Activated naive CD4-positive, alpha-beta T cell treated with anti-CD3 and anti-CD28 coated beads, Interleukin-2, amount 10 ng/mL, durations not matched to agents 7 days and 5 days (primary cell): ENCODE measurements at regions not wholly inside any gene's neighbourhood (a gene's known extent, or its start where the extent isn't known, plus 50 kb on each side); places are given as distances from the start of the nearest gene placed in this dataset.

Source experiments
- CTCF ChIA-PET: fragments of 350-600 bp; sonication (Branson Sonifier 250); formaldehyde crosslinking; loops from one replicate; lab custom pipeline; 2021; ENCODE audit warnings: antibody characterized with exemption; lab: Charles Lee
- DNase-seq: peaks from one replicate; pipeline ENCODE4 v3.0.0-alpha.2; 2020
- H3K27ac Mint-ChIP-seq: one replicate; pipeline ENCODE4 v1.8.0; 2021; ENCODE audit warnings: mild to moderate bottlenecking, moderate library complexity, mixed read lengths
- H3K27me3 Mint-ChIP-seq: one replicate; pipeline ENCODE4 v1.8.0; 2021; ENCODE audit warnings: mild to moderate bottlenecking, mixed read lengths
- H3K36me3 Mint-ChIP-seq: one replicate; pipeline ENCODE4 v1.8.0; 2021; ENCODE audit warnings: mixed read lengths
- H3K4me1 Mint-ChIP-seq: one replicate; pipeline ENCODE4 v1.8.0; 2021; ENCODE audit warnings: mixed read lengths
- H3K4me3 Mint-ChIP-seq: one replicate; pipeline ENCODE4 v1.8.0; 2021; ENCODE audit warnings: mild to moderate bottlenecking, moderate library complexity, mixed read lengths
- H3K9me3 Mint-ChIP-seq: one replicate; pipeline ENCODE4 v1.8.0; 2021; ENCODE audit warnings: mixed read lengths

DNA sequence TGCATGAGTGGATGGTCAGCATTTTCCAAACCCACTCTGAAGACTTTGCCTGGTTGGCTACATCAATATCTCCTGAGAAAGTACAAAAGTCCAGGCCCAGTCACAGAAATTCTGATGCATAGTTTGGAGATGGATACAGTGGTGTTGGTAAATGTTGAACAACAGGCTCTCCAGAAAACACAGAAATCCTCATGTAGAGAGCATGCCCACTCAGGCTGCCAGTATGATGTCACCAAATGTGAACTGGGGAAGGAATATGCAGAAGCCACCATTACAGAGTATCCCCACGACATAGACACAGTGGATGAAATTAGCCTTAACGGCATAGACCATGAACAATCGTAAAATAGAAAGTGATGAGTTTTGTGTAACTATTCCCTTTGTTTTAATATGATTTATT lies 97.1 kb upstream of the NXT1 start:
- Mint-ChIP-seq H3K27me3 (peaks cover 3% of the 10 kb centered on the region), H3K4me3 (no peak overlapping the region), H3K9me3 (no peaks in the 10 kb centered on the region), H3K36me3 (no peaks in the 10 kb centered on the region), H3K4me1 (no peaks in the 10 kb centered on the region), H3K27ac (no peak overlapping the region)
- CTCF ChIA-PET: no interaction called here
- DNase-seq: no peak

DNA sequence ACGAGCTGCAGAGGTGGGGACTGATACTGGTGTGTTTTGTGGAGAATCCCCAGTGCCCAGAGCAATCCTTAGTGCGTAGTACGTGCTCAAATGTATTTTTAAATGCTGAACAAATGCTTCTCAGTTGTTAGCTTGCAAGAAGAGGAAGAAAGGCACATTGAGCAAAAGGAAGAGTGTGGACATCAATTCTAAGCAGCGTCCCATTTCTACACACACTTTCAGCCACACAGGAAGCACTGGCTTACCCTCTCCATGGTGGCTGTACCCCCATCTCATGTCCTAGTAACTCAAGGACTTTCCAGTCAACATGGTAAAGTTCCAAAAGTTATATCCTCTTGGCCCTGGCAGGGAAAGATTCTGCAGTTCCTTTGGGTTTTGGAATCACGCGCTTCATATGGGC lies 98.8 kb upstream of the NXT1 start:
- Mint-ChIP-seq H3K36me3 (no peaks in the 10 kb centered on the region), H3K4me3 (no peak overlapping the region), H3K27ac (no peak overlapping the region), H3K27me3 (peaks cover 3% of the 10 kb centered on the region), H3K4me1 (no peaks in the 10 kb centered on the region), H3K9me3 (no peaks in the 10 kb centered on the region)
- no peak for DNase-seq
- CTCF ChIA-PET: no interaction called here

- Mint-ChIP-seq H3K9me3 (no peaks in the 10 kb centered on the region), H3K4me1 (no peaks in the 10 kb centered on the region), H3K36me3 (no peaks in the 10 kb centered on the region), H3K27ac (no peak overlapping the region), H3K4me3 (no peak overlapping the region), H3K27me3 (peaks cover 3% of the 10 kb centered on the region)
- CTCF ChIA-PET: no interaction called here
- DNase-seq: no peak
Observed at GRCh38 chr20:23249541-23249940, 101.0 kb upstream of the NXT1 start.

GRCh38 chr20:23248461-23248882 lies 102.1 kb upstream of the NXT1 start:
- H3K4me3 Mint-ChIP-seq: no peak overlapping the region
- DNase-seq: no peak
- H3K9me3 Mint-ChIP-seq: no peaks in the 10 kb centered on the region
- H3K4me1 Mint-ChIP-seq: no peaks in the 10 kb centered on the region
- CTCF ChIA-PET: no interaction called here
- no peaks in the 10 kb centered on the region for H3K27me3 Mint-ChIP-seq
- no peaks in the 10 kb centered on the region for H3K36me3 Mint-ChIP-seq
- H3K27ac Mint-ChIP-seq: no peak overlapping the region

GRCh38 chr20:23246717-23247664 lies 103.6 kb upstream of the NXT1 start:
- no peaks in the 10 kb centered on the region for H3K4me1 Mint-ChIP-seq
- H3K4me3 Mint-ChIP-seq: no peak overlapping the region
- no peaks in the 10 kb centered on the region for H3K9me3 Mint-ChIP-seq
- no peak for DNase-seq
- no peaks in the 10 kb centered on the region for H3K36me3 Mint-ChIP-seq
- H3K27me3 Mint-ChIP-seq: no peaks in the 10 kb centered on the region
- no peak overlapping the region for H3K27ac Mint-ChIP-seq
- CTCF ChIA-PET: interaction anchor here (0.9 to 1.5 kb wide), 2 partner anchors 202 to 555 kb away, joined by 3 to 5 read pairs; no protein-coding TSS in a partner anchor

GRCh38 chr20:23245553-23246181 lies 104.9 kb upstream of the NXT1 start:
- no peaks in the 10 kb centered on the region for H3K27me3 Mint-ChIP-seq
- H3K27ac Mint-ChIP-seq: no peak overlapping the region
- H3K4me1 Mint-ChIP-seq: no peaks in the 10 kb centered on the region
- CTCF ChIA-PET: interaction anchor here (0.7 to 2.1 kb wide), 6 partner anchors 11 to 554 kb away, joined by 3 to 6 read pairs (median 4); no protein-coding TSS in a partner anchor
- no peaks in the 10 kb centered on the region for H3K9me3 Mint-ChIP-seq
- no peaks in the 10 kb centered on the region for H3K36me3 Mint-ChIP-seq
- H3K4me3 Mint-ChIP-seq: no peak overlapping the region
- DNase-seq: peak; percentile 40

DNA sequence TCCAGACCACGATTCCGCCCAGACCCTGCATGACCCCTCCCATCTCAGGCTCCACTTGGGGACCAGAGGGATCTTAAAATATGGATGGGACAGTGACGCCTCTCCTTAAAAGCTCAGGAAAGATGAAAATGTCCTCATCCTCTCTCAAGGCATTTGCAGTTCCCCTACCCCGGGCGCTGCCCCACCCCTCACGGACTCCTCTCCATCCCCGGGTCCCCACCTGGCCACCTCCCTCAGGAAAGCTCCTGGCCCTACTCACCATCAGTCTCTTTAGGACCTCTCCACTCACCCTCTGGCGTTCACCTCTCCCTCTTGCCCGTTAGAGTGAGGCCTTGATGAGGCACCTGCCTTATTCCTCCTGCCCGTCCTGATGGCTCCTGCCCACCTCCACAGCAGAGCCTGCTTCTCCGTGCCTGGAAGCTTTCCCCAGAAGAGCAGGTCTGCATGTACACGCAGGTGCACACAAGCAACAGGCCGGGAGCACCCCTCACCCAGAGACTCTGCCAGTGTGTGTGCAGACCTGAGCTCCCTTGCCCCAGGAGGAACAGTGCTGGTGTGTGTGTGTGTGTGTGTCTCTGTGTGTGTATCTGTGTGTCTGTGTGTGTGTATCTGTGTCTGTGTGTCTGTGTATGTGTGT lies 105.6 kb upstream of the NXT1 start:
- Mint-ChIP-seq H3K9me3 (no peaks in the 10 kb centered on the region), H3K4me3 (no peak overlapping the region), H3K4me1 (no peaks in the 10 kb centered on the region), H3K27ac (no peak overlapping the region), H3K27me3 (no peaks in the 10 kb centered on the region), H3K36me3 (no peaks in the 10 kb centered on the region)
- no peak for DNase-seq
- CTCF ChIA-PET: interaction anchor here (1.3 to 2.1 kb wide), 3 partner anchors 191 to 553 kb away, joined by 4 to 6 read pairs (median 5); no protein-coding TSS in a partner anchor

DNA sequence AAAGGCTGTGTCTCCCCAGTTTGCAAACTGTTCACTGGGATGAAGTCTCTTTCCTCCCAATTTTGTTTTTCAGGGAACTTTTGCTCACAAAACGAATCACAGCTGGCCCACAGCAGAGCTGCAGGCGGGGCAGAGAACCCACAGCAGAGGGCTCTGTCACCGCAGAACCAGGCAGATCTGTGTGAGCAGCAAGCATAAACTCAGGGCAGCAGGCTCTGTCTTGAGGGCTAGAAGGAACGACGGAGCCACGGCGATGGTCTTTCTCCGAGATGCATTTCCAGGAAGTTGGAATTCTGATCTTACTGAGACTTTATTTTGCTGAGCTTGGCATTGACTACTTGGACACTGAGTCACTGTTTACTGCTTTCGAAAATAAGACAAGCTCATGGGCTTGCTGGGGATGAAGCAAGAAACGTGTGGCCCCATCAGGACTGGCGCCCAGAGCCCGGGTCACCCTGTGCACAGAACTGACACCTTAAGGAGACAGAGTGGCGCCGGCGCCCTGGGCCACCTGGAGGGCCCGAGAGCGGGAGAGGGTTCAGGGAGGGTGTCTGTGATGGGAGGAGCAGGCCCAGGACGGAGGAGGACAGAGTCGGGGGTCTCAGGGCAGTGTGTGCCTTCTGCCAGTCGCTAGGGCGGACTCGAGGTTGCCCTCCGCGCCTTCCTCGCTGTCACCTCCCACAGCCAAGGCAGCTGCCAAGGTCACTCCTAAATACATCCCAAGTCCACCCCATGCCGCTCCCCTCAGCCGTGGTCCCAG lies 106.3 kb upstream of the NXT1 start:
- Mint-ChIP-seq H3K27ac (no peak overlapping the region), H3K9me3 (no peaks in the 10 kb centered on the region), H3K4me1 (no peaks in the 10 kb centered on the region), H3K4me3 (no peak overlapping the region), H3K36me3 (no peaks in the 10 kb centered on the region), H3K27me3 (no peaks in the 10 kb centered on the region)
- CTCF ChIA-PET: interaction anchor here (1.3 to 2.1 kb wide), 3 partner anchors 190 to 553 kb away, joined by 4 to 6 read pairs (median 5); no protein-coding TSS in a partner anchor
- no peak for DNase-seq

- Mint-ChIP-seq H3K36me3 (no peaks in the 10 kb centered on the region), H3K4me1 (no peaks in the 10 kb centered on the region), H3K4me3 (no peak overlapping the region), H3K27ac (no peak overlapping the region), H3K9me3 (no peaks in the 10 kb centered on the region), H3K27me3 (no peaks in the 10 kb centered on the region)
- DNase-seq: no peak
- CTCF ChIA-PET: no interaction called here
Observed at GRCh38 chr20:23243791-23244155, 106.8 kb upstream of the NXT1 start.

GRCh38 chr20:23242556-23243180 lies 107.9 kb upstream of the NXT1 start:
- CTCF ChIA-PET: interaction anchor here (1.5 kb wide), 1 partner anchor 42 kb away, joined by 3 read pairs; no protein-coding TSS in a partner anchor
- Mint-ChIP-seq H3K9me3 (no peaks in the 10 kb centered on the region), H3K27ac (no peak overlapping the region), H3K4me3 (no peak overlapping the region), H3K4me1 (no peaks in the 10 kb centered on the region), H3K36me3 (no peaks in the 10 kb centered on the region), H3K27me3 (no peaks in the 10 kb centered on the region)
- DNase-seq: no peak

- Mint-ChIP-seq H3K36me3 (no peaks in the 10 kb centered on the region), H3K4me1 (no peaks in the 10 kb centered on the region), H3K9me3 (no peaks in the 10 kb centered on the region), H3K27ac (no peak overlapping the region), H3K4me3 (no peak overlapping the region), H3K27me3 (peaks cover 4% of the 10 kb centered on the region)
- no peak for DNase-seq
- CTCF ChIA-PET: interaction anchor here (1.5 kb wide), 1 partner anchor 42 kb away, joined by 3 read pairs; no protein-coding TSS in a partner anchor
Observed at GRCh38 chr20:23242104-23242503, 108.5 kb upstream of the NXT1 start.

GRCh38 chr20:23241416-23241815 lies 109.2 kb upstream of the NXT1 start:
- H3K36me3 Mint-ChIP-seq: no peaks in the 10 kb centered on the region

DNA sequence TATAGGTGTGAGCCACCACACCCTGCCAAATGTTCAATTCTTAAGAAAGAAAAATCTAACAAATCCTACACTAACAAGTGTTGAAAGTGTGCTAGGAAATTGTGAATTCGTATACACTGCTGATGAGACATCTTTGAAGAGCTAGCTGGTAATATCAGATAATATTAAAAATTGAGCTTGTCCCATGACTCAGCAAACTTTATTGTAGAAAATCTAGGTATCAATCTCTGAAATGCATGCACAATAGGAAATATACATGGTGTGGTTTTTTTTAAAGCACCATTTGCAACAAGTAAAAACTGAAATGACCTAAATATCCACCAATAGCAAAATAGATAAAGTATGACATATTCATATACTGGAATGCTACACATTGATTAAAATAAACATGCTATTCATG lies 110.1 kb upstream of the NXT1 start:
- peaks cover 4% of the 10 kb centered on the region for H3K27me3 Mint-ChIP-seq
- no peak for DNase-seq
- no peaks in the 10 kb centered on the region for H3K4me1 Mint-ChIP-seq
- CTCF ChIA-PET: no interaction called here
- no peak overlapping the region for H3K27ac Mint-ChIP-seq
- H3K36me3 Mint-ChIP-seq: no peaks in the 10 kb centered on the region
- H3K4me3 Mint-ChIP-seq: no peak overlapping the region
- H3K9me3 Mint-ChIP-seq: no peaks in the 10 kb centered on the region

More at GRCh38 chr20:23241416-23241815, 109.2 kb upstream of the NXT1 start:
- Mint-ChIP-seq H3K9me3 (no peaks in the 10 kb centered on the region), H3K4me3 (no peak overlapping the region), H3K27me3 (peaks cover 4% of the 10 kb centered on the region), H3K27ac (no peak overlapping the region), H3K4me1 (no peaks in the 10 kb centered on the region)
- CTCF ChIA-PET: interaction anchor here (1.5 kb wide), 1 partner anchor 41 kb away, joined by 3 read pairs; no protein-coding TSS in a partner anchor
- DNase-seq: no peak
